ENCODE measurements at regions not wholly inside any gene's neighbourhood (a gene's known extent, or its start where the extent isn't known, plus 50 kb on each side); places are given as distances from the start of the nearest gene placed in this dataset.

GRCh38 chr12:127745469-127746212 is 521.3 kb upstream of the TMEM132C start:
- FAIRE-seq, result no peak

GRCh38 chr12:127749416-127749815 is 517.6 kb upstream of the TMEM132C start:
- no peak for FAIRE-seq

GRCh38 chr12:127750076-127750840 is 516.7 kb upstream of the TMEM132C start:
- FAIRE-seq, result no peak

GRCh38 chr12:127752802-127753201 is 514.2 kb upstream of the TMEM132C start:
- no peak for FAIRE-seq

- FAIRE-seq, result no peak
These were observed 506.6 kb upstream of the TMEM132C start for GRCh38 chr12:127760357-127760756.

GRCh38 chr12:127760996-127761395 is 506.0 kb upstream of the TMEM132C start:
- FAIRE-seq, result no peak

GRCh38 chr12:127761880-127762279 is 505.1 kb upstream of the TMEM132C start:
- no peak for FAIRE-seq

GRCh38 chr12:127767656-127768055 is 499.3 kb upstream of the TMEM132C start:
- no peak for FAIRE-seq

- FAIRE-seq, result no peak
These were observed 496.9 kb upstream of the TMEM132C start for GRCh38 chr12:127770118-127770517.

GRCh38 chr12:127771546-127771945 is 495.4 kb upstream of the TMEM132C start:
- no peak for FAIRE-seq

- no peak for FAIRE-seq
These were observed 493.4 kb upstream of the TMEM132C start for GRCh38 chr12:127773520-127773919.

- FAIRE-seq, result no peak
These were observed 492.1 kb upstream of the TMEM132C start for GRCh38 chr12:127774828-127775227.

GRCh38 chr12:127779301-127780045 is 487.5 kb upstream of the TMEM132C start:
- FAIRE-seq, result no peak

- FAIRE-seq, result no peak
These were observed 486.1 kb upstream of the TMEM132C start for GRCh38 chr12:127780881-127781280.

- FAIRE-seq, result no peak
These were observed 485.6 kb upstream of the TMEM132C start for GRCh38 chr12:127781336-127781735.

GRCh38 chr12:127785540-127785939 is 481.4 kb upstream of the TMEM132C start:
- FAIRE-seq, result no peak

- FAIRE-seq, result no peak
These were observed 480.9 kb upstream of the TMEM132C start for GRCh38 chr12:127785986-127786590.

- FAIRE-seq, result no peak
These were observed 479.4 kb upstream of the TMEM132C start for GRCh38 chr12:127787544-127787943.

- FAIRE-seq, result no peak
These were observed 476.6 kb upstream of the TMEM132C start for GRCh38 chr12:127790376-127790775.

- FAIRE-seq, result no peak
These were observed 475.8 kb upstream of the TMEM132C start for GRCh38 chr12:127791217-127791616.

- FAIRE-seq, result no peak
These were observed 469.1 kb upstream of the TMEM132C start for GRCh38 chr12:127797918-127798317.

GRCh38 chr12:127802271-127802670 is 464.7 kb upstream of the TMEM132C start:
- FAIRE-seq, result no peak

GRCh38 chr12:127803545-127803944 is 463.4 kb upstream of the TMEM132C start:
- FAIRE-seq, result no peak

Data from endometrium (tissue), 2 donors.